Epithelial cell of esophagus (primary cell): ENCODE measurements at regions not wholly inside any gene's neighbourhood (a gene's known extent, or its start where the extent isn't known, plus 50 kb on each side); places are given as distances from the start of the nearest gene placed in this dataset.

Experiments used
- DNase-seq: peaks from one replicate; pipeline ENCODE4 v3.0.0; 2010; ENCODE audit warnings: low read depth
- H3K4me3 ChIP-seq: 2 replicates; pipeline ENCODE4 v1.5.1; 2011; ENCODE audit warnings: mild to moderate bottlenecking, low read length, control low read depth
- CTCF ChIP-seq: IDR thresholded peaks from 2 replicates; pipeline ENCODE4 v1.5.1; 2011; ENCODE audit warnings: low read depth, mild to moderate bottlenecking, low read length, control low read depth, inconsistent platforms; ENCODE audit not compliant: insufficient read depth; ENCODE audit errors: missing control alignments

GRCh38 chr10:93177511-93177910 lies 103.8 kb downstream of the CYP26A1 start:
- DNase-seq: no peak
- TF ChIP-seq CTCF: no peak
- H3K4me3 ChIP-seq: no peak overlapping the region

DNA sequence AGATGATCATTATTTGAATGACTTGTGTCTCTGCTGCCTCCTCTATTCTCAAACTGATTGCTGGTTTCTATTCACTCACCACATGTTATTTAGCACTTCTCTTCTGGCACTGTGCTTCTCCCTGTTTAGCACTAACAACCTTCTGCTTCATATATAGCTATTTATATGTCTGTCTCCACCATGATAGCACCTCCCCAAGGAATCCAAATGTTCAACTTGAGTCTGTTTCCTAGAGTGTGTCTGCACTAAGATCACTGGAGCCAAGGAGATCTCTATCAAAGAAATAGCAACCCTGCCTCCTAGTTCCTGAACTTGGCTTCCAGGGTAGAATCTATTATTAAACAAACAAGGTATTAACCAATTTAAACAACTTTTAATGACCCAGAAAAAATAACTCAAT lies 104.5 kb downstream of the CYP26A1 start:
- DNase-seq: no peak
- no peak overlapping the region for H3K4me3 ChIP-seq
- TF ChIP-seq CTCF: no peak

DNA sequence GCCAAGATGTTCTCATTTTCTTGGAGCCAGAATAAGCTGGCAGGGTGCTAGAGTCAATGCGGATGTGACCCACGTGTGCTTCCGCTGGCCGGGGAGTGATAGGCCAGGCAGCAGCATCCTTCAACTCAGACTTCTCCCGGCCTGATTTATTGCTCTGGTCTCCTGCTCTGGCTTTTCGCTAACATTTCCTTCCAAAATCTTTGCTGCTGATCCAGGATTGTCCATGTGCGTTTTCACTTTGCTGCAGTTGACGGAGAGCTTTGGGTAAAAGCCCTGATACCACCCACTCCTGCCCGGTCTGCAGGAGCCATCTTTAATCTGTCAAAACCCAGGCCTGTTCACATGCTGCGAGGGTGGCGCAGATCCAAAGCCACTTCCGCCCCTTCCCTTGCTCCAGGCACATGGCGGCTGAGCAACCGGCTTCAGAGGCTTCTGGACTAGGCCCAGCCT lies 106.8 kb downstream of the CYP26A1 start:
- TF ChIP-seq CTCF: no peak
- DNase-seq: peak; percentile 52
- H3K4me3 ChIP-seq: no peak overlapping the region

GRCh38 chr10:93181271-93182048 lies 107.8 kb downstream of the CYP26A1 start:
- DNase-seq: no peak
- TF ChIP-seq CTCF: no peak
- no peak overlapping the region for H3K4me3 ChIP-seq

DNA sequence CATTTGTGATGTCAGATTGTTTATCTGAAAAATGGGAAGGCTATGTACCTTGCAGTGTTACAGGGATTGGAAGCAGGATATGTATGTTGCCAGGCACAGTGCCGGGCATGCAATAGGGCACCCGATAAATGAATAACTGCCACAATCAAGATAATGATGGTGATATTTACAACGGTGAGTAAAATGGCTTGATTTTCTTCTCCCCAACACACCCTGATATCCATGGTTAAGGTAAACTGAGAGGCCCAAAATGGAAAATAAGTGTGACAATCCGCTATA lies 108.3 kb downstream of the CYP26A1 start:
- DNase-seq: no peak
- no peak for TF ChIP-seq CTCF
- no peak overlapping the region for H3K4me3 ChIP-seq

- no peak for DNase-seq
- H3K4me3 ChIP-seq: no peak overlapping the region
- TF ChIP-seq CTCF: no peak
Observed at GRCh38 chr10:93182790-93183189, 109.1 kb downstream of the CYP26A1 start.

DNA sequence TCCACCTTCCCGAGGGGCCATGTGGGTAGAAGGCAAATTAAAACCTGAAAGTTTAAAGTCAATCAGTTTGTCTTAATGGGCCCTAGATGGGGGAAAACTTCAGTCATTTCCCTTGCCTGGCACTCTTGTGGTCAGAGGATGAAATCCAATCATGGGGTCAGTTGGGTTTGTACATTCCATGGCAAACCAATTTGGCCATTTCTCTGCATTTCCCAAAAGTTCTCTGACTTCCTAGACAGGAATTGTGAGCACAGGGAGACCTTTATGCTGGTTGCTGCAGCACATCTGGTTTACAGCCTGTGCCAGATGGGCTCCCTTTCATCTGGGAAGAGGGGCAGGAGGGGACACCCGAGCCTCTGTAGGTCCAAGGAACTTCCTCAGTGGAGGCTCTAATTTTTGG lies 113.0 kb downstream of the CYP26A1 start:
- H3K4me3 ChIP-seq: no peak overlapping the region
- no peak for TF ChIP-seq CTCF
- no peak for DNase-seq
